ENCODE measurements at regions not wholly inside any gene's neighbourhood (a gene's known extent, or its start where the extent isn't known, plus 50 kb on each side); places are given as distances from the start of the nearest gene placed in this dataset.

DNA sequence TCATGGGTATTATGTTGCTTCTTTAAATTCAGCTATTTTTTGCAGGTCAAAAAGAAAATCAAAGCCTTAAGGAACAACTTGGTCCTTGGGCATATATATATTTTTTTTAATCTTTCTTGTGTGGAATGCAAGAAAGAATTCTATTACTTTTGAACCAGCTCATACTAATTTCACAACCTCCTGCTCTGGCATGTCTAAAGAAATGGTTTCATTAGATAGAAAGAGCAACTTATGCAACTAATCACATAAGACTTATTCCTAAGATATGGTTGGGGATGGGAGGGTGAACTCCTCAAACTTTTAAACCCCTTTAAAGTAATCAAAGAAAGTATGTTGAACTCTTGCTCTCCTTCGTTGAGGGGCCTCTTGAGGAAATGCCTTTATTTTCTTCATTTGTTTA lies 114.9 kb downstream of the GMNC start:
- TF ChIP-seq CTCF (IDR thresholded peaks at IDR 0.05; ENCODE audit: low read depth, low read length) (no peak), POLR2A (IDR thresholded peaks at IDR 0.05; ENCODE audit: extremely low read depth, insufficient read length) (no peak), MYC (IDR thresholded peaks at IDR 0.05; ENCODE audit: low read depth, low read length) (no peak), MAX (IDR thresholded peaks at IDR 0.05; ENCODE audit: low read depth, low read length) (no peak)
- H3K4me3 ChIP-seq (ENCODE audit: low read depth, low read length): no peak overlapping the region
- DNase-seq (ENCODE audit: low read depth): no peak

DNA sequence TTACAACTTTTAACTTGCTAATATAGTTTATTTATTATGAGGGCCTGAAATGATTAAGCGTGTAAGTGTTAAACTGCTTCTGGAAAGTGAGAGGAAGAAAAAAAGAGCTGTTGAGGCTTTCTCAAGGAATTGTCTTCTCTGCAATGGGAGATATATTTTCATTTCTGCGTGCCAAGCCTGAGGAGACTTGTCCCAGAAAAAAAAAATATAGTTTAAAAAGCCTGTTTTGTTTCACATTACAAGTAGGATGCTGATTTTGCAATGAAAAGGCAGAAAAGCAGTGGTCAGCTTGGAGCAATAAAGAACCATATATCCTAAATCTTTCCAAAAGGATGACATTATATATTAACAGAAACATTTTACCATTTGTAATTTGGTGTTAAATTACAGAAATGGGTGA lies 115.5 kb downstream of the GMNC start:
- TF ChIP-seq CTCF (IDR thresholded peaks at IDR 0.05; ENCODE audit: low read depth, low read length): no peak
- TF ChIP-seq MAX (IDR thresholded peaks at IDR 0.05; ENCODE audit: low read depth, low read length): no peak
- H3K4me3 ChIP-seq (ENCODE audit: low read depth, low read length): no peak overlapping the region
- DNase-seq (ENCODE audit: low read depth): no peak

DNA sequence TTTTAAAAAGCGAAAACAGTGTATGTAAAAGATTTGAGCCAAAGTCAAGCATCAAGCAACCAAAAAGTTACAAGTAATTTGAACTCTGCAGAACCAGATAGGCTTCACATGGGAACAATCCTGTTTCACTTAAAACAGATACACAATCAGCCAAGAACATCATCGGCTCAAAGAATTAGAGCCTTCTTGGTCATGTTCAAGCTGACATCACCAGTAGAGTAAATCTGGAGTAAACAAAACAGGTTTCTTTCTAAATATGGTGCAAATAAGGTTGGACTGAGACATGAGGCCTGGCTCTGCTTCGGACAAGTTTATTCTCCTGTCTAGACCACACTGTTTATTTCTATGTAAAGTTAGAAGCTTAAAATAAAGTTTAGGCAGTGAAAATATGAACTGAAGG lies 116.0 kb downstream of the GMNC start:
- no peak for TF ChIP-seq CTCF (IDR thresholded peaks at IDR 0.05; ENCODE audit: low read depth, low read length)
- TF ChIP-seq MYC (IDR thresholded peaks at IDR 0.05; ENCODE audit: low read depth, low read length): no peak
- TF ChIP-seq POLR2A (IDR thresholded peaks at IDR 0.05; ENCODE audit: extremely low read depth, insufficient read length): no peak
- TF ChIP-seq MAX (IDR thresholded peaks at IDR 0.05; ENCODE audit: low read depth, low read length): no peak
- no peak overlapping the region for H3K4me3 ChIP-seq (ENCODE audit: low read depth, low read length)
- no peak for DNase-seq (ENCODE audit: low read depth)

DNA sequence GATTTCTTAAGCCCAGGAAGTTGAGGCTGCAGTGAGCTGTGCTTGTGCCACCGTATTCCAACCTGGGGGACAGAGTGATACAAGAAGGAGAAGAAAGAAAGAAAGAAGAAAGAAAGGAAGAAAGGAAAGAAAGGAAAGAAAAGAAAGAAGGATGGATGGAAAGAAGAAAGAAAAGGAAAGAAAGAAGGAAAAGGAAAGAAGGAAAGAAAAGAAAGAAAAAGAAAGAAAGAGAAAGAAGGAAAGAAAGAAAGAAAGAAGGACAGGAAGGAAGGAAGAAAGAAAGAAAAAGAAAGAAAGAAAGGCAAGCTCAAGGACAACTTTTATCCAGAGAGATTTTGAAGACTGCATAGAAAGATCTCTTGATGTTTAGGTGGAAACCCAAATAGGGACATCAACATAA lies 120.7 kb downstream of the GMNC start:
- TF ChIP-seq MAX (IDR thresholded peaks at IDR 0.05; ENCODE audit: low read depth, low read length) (no peak), MYC (IDR thresholded peaks at IDR 0.05; ENCODE audit: low read depth, low read length) (no peak), POLR2A (IDR thresholded peaks at IDR 0.05; ENCODE audit: extremely low read depth, insufficient read length) (no peak), CTCF (IDR thresholded peaks at IDR 0.05; ENCODE audit: low read depth, low read length) (no peak)
- DNase-seq (ENCODE audit: low read depth): no peak
- no peak overlapping the region for H3K4me3 ChIP-seq (ENCODE audit: low read depth, low read length)

DNA sequence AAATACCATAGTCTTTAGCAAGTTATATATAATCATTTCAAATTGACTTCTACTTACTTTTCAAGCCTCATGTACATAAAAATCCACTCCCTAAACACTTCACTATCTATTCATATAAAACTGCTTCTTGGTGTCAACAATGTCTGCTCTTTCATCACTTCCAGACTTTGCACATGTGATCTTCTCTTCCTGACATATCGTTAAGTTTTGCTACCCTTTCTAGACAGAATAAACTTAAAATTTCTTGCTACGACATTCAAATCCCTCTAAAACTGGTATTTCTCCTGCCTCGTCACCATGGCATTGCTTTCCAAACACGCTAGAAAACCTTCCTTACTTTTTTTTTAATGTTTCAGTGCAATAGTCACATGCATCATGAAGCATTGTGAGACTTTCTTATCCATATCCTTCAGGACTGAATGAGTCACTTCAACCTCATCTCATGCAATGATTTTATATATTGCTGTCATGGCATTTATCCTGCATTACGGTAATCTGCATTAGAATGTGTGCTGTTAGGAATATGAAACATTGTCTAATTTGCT lies 122.8 kb downstream of the GMNC start:
- no peak overlapping the region for H3K4me3 ChIP-seq (ENCODE audit: low read depth, low read length)

More for the DNA sequence above, 122.8 kb downstream of the GMNC start:
- no peak for DNase-seq (ENCODE audit: low read depth)
- no peak for TF ChIP-seq MYC (IDR thresholded peaks at IDR 0.05; ENCODE audit: low read depth, low read length)
- TF ChIP-seq POLR2A (IDR thresholded peaks at IDR 0.05; ENCODE audit: extremely low read depth, insufficient read length): no peak
- TF ChIP-seq MAX (IDR thresholded peaks at IDR 0.05; ENCODE audit: low read depth, low read length): no peak
- no peak for TF ChIP-seq CTCF (IDR thresholded peaks at IDR 0.05; ENCODE audit: low read depth, low read length)

All from NB4 (cell line).